HCT116 (cell line): ENCODE measurements at regions not wholly inside any gene's neighbourhood (a gene's known extent, or its start where the extent isn't known, plus 50 kb on each side); places are given as distances from the start of the nearest gene placed in this dataset.

Experiments
- ATAC-seq: fragments of 200-7000 bp; cut with Tn5 transposase; 2 replicates; pipeline ENCODE4 v1.9.1; 2020; ENCODE audit warnings: mild to moderate bottlenecking, moderate library complexity
- BruUV-seq: library from RNA; stranded (reverse); fragments of 400-500 nt; replicated peaks from 2 replicates; lab custom pipeline; 2021; lab: Mats Ljungman, UMichigan
- CTCF ChIA-PET: fragments of 300-600 bp; sonication (Branson Sonifier 250); formaldehyde crosslinking; loops from one replicate; lab custom pipeline; 2021; ENCODE audit warnings: antibody characterized with exemption; lab: Charles Lee
- POLR2A ChIA-PET: fragments of 300-600, 350-600 bp; sonication (Branson Sonifier 250); formaldehyde crosslinking; loops from one replicate; lab custom pipeline; 2021; ENCODE audit warnings: antibody characterized with exemption; lab: Charles Lee
- RAD21 ChIA-PET, 2 experiments: fragments of 300-600 bp; sonication (Branson Sonifier 250); formaldehyde crosslinking; loops; one replicate each; lab custom pipeline; 2023; ENCODE audit warnings: low total read pairs in 2 of 2; ENCODE audit not compliant: uncharacterized antibody in 2 of 2, unreplicated experiment in 2 of 2, low non-redundant PET in 1 of 2; lab: Charles Lee
- DNase-seq: peaks from one replicate; pipeline ENCODE4 v3.0.0-alpha.2; 2010; ENCODE audit warnings: low read depth, low spot score
- H2AFZ ChIP-seq: fragments of 200-600 bp; shearing (Covaris generic), sonication (generic); 2 replicates; pipeline ENCODE4 v1.6.1; 2017; ENCODE audit warnings: low read depth, mixed run types, mixed read lengths, antibody characterized with exemption, low read length; ENCODE audit not compliant: poor library complexity, severe bottlenecking
- H3K27ac ChIP-seq: 2 replicates; pipeline ENCODE4 v1.5.1; 2012; ENCODE audit warnings: low read depth, low read length
- H3K27me3 ChIP-seq: fragments of 200-600 bp; sonication (generic); 2 replicates; pipeline ENCODE4 v1.6.1; 2016; ENCODE audit warnings: mixed run types, low read length, mixed read lengths; ENCODE audit not compliant: insufficient read depth
- H3K36me3 ChIP-seq, 2 experiments: fragments of 200-500 bp in 1 of 2; fragments of 200-600 bp in 1 of 2; sonication (Bioruptor generic) in 1 of 2; sonication (generic) in 1 of 2; 2 replicates each; pipeline versions ENCODE4 v1.5.1 to v1.6.1; 2014 to 2016; ENCODE audit warnings: low read length in 2 of 2, inconsistent platforms in 1 of 2, mixed read lengths in 1 of 2, mixed run types in 1 of 2; ENCODE audit not compliant: insufficient read depth in 2 of 2, control insufficient read depth in 1 of 2
- H3K4me1 ChIP-seq, 2 experiments: fragments of 200-600 bp in 1 of 2; sonication (generic) in 1 of 2; 2 replicates each; pipeline versions ENCODE4 v1.5.1 to v1.6.1; 2012 to 2017; ENCODE audit warnings: low read length in 2 of 2, inconsistent platforms in 1 of 2, mild to moderate bottlenecking in 1 of 2, mixed read lengths in 1 of 2, mixed run types in 1 of 2, moderate library complexity in 1 of 2; ENCODE audit not compliant: insufficient read depth in 2 of 2, control insufficient read depth in 1 of 2
- H3K4me2 ChIP-seq: fragments of 200-600 bp; sonication (generic); 2 replicates; pipeline ENCODE4 v1.6.1; 2017; ENCODE audit warnings: mixed run types, low read length, mixed read lengths
- H3K4me3 ChIP-seq, 2 experiments: fragments of 200-600 bp in 1 of 2; sonication (generic) in 1 of 2; replicated peaks in 1 of 2; 2 replicates each; pipeline ENCODE4 v1.5.1; 2011 to 2016; ENCODE audit warnings: low read length in 2 of 2, control low read depth in 1 of 2, low read depth in 1 of 2, mild to moderate bottlenecking in 1 of 2, mixed read lengths in 1 of 2, mixed run types in 1 of 2
- H3K79me2 ChIP-seq: fragments of 200-600 bp; sonication (generic); 2 replicates; pipeline ENCODE4 v1.6.1; 2017; ENCODE audit warnings: mild to moderate bottlenecking, mixed run types, low read length, moderate library complexity, mixed read lengths; ENCODE audit not compliant: insufficient read depth
- H3K9ac ChIP-seq: fragments of 200-600 bp; sonication (generic); 2 replicates; pipeline ENCODE4 v1.6.1; 2016; ENCODE audit warnings: low read length, mixed read lengths
- H3K9me2 ChIP-seq: fragments of 200-600 bp; sonication (generic), shearing (Covaris generic); 2 replicates; pipeline ENCODE4 v1.6.1; 2017; ENCODE audit warnings: mixed run types, mild to moderate bottlenecking, moderate library complexity; ENCODE audit not compliant: insufficient read depth
- H3K9me3 ChIP-seq, 2 experiments: fragments of 200-500 bp in 1 of 2; fragments of 200-600 bp in 1 of 2; sonication (Bioruptor generic) in 1 of 2; sonication (generic) in 1 of 2; 2 replicates each; pipeline ENCODE4 v1.6.1; 2014 to 2017; ENCODE audit warnings: low read length in 2 of 2, mixed read lengths in 2 of 2, inconsistent platforms in 1 of 2, low read depth in 1 of 2, mild to moderate bottlenecking in 1 of 2, mixed run types in 1 of 2, moderate library complexity in 1 of 2; ENCODE audit not compliant: control insufficient read depth in 1 of 2, insufficient read depth in 1 of 2
- H4K20me1 ChIP-seq: fragments of 200-600 bp; sonication (generic), shearing (Covaris generic); 2 replicates; pipeline ENCODE4 v1.6.1; 2017; ENCODE audit warnings: mixed run types, mild to moderate bottlenecking, moderate library complexity; ENCODE audit not compliant: insufficient read depth
- CBX3 ChIP-seq: IDR thresholded peaks from 2 replicates; pipeline ENCODE4 v1.6.1; 2012; ENCODE audit warnings: low read depth
- EGR1 ChIP-seq: IDR thresholded peaks from 2 replicates; pipeline ENCODE4 v1.6.1; 2012; ENCODE audit warnings: low read depth
- ELF1 ChIP-seq: IDR thresholded peaks from 2 replicates; pipeline ENCODE4 v1.6.1; 2012; ENCODE audit warnings: low read depth, borderline replicate concordance
- EZH2 ChIP-seq: fragments of 200-600 bp; sonication (generic); IDR thresholded peaks from 2 replicates; pipeline ENCODE4 v1.6.1; 2017; ENCODE audit warnings: antibody characterized with exemption, mixed run types
- EZH2phosphoT487 ChIP-seq: fragments of 200-600 bp; IDR thresholded peaks from 2 replicates; pipeline ENCODE4 v1.6.1; 2018; ENCODE audit warnings: antibody characterized with exemption, borderline replicate concordance
- JUND ChIP-seq: IDR thresholded peaks from 2 replicates; pipeline ENCODE4 v1.6.1; 2012
- POLR2AphosphoS5 ChIP-seq: IDR thresholded peaks from 2 replicates; pipeline ENCODE4 v1.6.1; 2011; ENCODE audit warnings: mild to moderate bottlenecking, low read depth, low read length, moderate library complexity
- SIN3A ChIP-seq: IDR thresholded peaks from 2 replicates; pipeline ENCODE4 v1.6.1; 2012; ENCODE audit warnings: low read depth
- SP1 ChIP-seq: IDR thresholded peaks from 2 replicates; pipeline ENCODE4 v1.6.1; 2012; ENCODE audit warnings: low read depth
- SRF ChIP-seq: IDR thresholded peaks from 2 replicates; pipeline ENCODE4 v1.6.1; 2012; ENCODE audit warnings: low read depth
- YY1 ChIP-seq: IDR thresholded peaks from 2 replicates; pipeline ENCODE4 v1.6.1; 2011; ENCODE audit warnings: low read length, low read depth, moderate library complexity, mild to moderate bottlenecking; ENCODE audit not compliant: insufficient replicate concordance; ENCODE audit errors: extremely low read depth
- ZFX ChIP-seq: fragments of 450-650 bp; IDR thresholded peaks from 2 replicates; pipeline ENCODE4 v1.6.1; 2017
- intact Hi-C: fragments of 100-400 bp; cut with micrococcal nuclease; formaldehyde crosslinking; loops from 2 replicates; pipeline ENCODE4 v1.10.0; 2022
- TF ChIP-seq, protein P1 (sequence below): IDR thresholded peaks from 2 replicates; pipeline ENCODE4 v1.6.1; 2012
- TF ChIP-seq, protein P2 (sequence below): IDR thresholded peaks from 2 replicates; pipeline ENCODE4 v1.6.1; 2012
- TF ChIP-seq, protein P3 (sequence below): IDR thresholded peaks from 2 replicates; pipeline ENCODE4 v1.6.1; 2012; ENCODE audit warnings: low read depth
- TF ChIP-seq, protein P4 (sequence below), 3 experiments: fragments of 200-600 bp in 1 of 3; sonication (generic) in 1 of 3; IDR thresholded peaks in 2 of 3; conservative IDR thresholded peaks in 1 of 3; 2 replicates each; pipeline ENCODE4 v1.5.1; 2012 to 2017; ENCODE audit warnings: low read depth in 2 of 3, low read length in 2 of 3, antibody characterized with exemption in 1 of 3, borderline replicate concordance in 1 of 3, control low read depth in 1 of 3, mild to moderate bottlenecking in 1 of 3, mixed read lengths in 1 of 3, mixed run types in 1 of 3, moderate library complexity in 1 of 3; ENCODE audit not compliant: insufficient read depth in 1 of 3
- TF ChIP-seq, protein P5 (sequence below): IDR thresholded peaks from 2 replicates; pipeline ENCODE4 v1.6.1; 2011; ENCODE audit warnings: mild to moderate bottlenecking, low read length, moderate library complexity; ENCODE audit not compliant: insufficient replicate concordance; ENCODE audit errors: extremely low read depth

DNA sequence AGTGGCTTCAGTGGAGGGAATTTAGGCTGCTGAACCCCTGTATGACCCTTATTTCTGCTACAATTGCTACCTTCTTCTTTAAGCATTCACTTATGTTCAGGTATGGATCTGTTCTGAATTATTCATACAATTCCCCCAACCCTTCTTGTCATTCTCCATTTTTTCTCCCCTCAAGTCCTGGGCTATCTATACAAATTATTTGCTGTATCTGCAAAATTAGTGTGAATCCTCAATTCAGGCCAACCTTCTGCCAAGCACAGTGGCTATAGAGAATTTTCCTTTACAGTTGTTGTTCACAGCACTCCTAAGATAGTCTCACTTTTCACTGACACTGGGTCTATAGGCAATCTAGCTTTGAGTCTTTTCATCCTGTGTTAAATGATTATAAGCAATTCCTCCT is 119.2 kb upstream of the CNTN1 start:
- ChIA-PET POLR2A (no interaction called here), RAD21 (no interaction called here), CTCF (no interaction called here)
- ATAC-seq (no peak), DNase-seq (no peak)
- intact Hi-C loops = no loop called here
- Histone ChIP-seq H3K9ac (no peak overlapping the region), H3K9me2 (no peaks in the 10 kb centered on the region), H4K20me1 (no peaks in the 10 kb centered on the region), H3K79me2 (no peaks in the 10 kb centered on the region), H3K27me3 (no peaks in the 10 kb centered on the region), H3K4me2 (no peak overlapping the region), H3K27ac (no peak overlapping the region), H3K4me3 (no peak overlapping the region), H3K36me3 (no peaks in the 10 kb centered on the region), H3K4me1 (no peaks in the 10 kb centered on the region), H2AFZ (no peak overlapping the region), H3K9me3 (no peaks in the 10 kb centered on the region)
- TF ChIP-seq ZFX (no peak), SIN3A (no peak), EZH2 (no peak), EGR1 (no peak), SRF (no peak), CBX3 (no peak), YY1 (no peak), EZH2phosphoT487 (no peak), SP1 (no peak), ELF1 (no peak), POLR2AphosphoS5 (no peak), JUND (no peak)
- TF ChIP-seq, protein P1, sequence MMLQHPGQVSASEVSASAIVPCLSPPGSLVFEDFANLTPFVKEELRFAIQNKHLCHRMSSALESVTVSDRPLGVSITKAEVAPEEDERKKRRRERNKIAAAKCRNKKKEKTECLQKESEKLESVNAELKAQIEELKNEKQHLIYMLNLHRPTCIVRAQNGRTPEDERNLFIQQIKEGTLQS = no peak
- TF ChIP-seq, protein P2, sequence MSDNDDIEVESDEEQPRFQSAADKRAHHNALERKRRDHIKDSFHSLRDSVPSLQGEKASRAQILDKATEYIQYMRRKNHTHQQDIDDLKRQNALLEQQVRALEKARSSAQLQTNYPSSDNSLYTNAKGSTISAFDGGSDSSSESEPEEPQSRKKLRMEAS = no peak
- TF ChIP-seq, protein P3, sequence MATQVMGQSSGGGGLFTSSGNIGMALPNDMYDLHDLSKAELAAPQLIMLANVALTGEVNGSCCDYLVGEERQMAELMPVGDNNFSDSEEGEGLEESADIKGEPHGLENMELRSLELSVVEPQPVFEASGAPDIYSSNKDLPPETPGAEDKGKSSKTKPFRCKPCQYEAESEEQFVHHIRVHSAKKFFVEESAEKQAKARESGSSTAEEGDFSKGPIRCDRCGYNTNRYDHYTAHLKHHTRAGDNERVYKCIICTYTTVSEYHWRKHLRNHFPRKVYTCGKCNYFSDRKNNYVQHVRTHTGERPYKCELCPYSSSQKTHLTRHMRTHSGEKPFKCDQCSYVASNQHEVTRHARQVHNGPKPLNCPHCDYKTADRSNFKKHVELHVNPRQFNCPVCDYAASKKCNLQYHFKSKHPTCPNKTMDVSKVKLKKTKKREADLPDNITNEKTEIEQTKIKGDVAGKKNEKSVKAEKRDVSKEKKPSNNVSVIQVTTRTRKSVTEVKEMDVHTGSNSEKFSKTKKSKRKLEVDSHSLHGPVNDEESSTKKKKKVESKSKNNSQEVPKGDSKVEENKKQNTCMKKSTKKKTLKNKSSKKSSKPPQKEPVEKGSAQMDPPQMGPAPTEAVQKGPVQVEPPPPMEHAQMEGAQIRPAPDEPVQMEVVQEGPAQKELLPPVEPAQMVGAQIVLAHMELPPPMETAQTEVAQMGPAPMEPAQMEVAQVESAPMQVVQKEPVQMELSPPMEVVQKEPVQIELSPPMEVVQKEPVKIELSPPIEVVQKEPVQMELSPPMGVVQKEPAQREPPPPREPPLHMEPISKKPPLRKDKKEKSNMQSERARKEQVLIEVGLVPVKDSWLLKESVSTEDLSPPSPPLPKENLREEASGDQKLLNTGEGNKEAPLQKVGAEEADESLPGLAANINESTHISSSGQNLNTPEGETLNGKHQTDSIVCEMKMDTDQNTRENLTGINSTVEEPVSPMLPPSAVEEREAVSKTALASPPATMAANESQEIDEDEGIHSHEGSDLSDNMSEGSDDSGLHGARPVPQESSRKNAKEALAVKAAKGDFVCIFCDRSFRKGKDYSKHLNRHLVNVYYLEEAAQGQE = no peak
- TF ChIP-seq, protein P4, sequence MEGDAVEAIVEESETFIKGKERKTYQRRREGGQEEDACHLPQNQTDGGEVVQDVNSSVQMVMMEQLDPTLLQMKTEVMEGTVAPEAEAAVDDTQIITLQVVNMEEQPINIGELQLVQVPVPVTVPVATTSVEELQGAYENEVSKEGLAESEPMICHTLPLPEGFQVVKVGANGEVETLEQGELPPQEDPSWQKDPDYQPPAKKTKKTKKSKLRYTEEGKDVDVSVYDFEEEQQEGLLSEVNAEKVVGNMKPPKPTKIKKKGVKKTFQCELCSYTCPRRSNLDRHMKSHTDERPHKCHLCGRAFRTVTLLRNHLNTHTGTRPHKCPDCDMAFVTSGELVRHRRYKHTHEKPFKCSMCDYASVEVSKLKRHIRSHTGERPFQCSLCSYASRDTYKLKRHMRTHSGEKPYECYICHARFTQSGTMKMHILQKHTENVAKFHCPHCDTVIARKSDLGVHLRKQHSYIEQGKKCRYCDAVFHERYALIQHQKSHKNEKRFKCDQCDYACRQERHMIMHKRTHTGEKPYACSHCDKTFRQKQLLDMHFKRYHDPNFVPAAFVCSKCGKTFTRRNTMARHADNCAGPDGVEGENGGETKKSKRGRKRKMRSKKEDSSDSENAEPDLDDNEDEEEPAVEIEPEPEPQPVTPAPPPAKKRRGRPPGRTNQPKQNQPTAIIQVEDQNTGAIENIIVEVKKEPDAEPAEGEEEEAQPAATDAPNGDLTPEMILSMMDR (IDR thresholded peaks at IDR 0.05 in 2 of 3, conservative IDR thresholded peaks at IDR 0.05 in 1 of 3; ENCODE audit: borderline replicate concordance in 1 of 3, insufficient read depth in 1 of 3, low read depth in 2 of 3, low read length in 2 of 3) = no peak
- TF ChIP-seq, protein P5, sequence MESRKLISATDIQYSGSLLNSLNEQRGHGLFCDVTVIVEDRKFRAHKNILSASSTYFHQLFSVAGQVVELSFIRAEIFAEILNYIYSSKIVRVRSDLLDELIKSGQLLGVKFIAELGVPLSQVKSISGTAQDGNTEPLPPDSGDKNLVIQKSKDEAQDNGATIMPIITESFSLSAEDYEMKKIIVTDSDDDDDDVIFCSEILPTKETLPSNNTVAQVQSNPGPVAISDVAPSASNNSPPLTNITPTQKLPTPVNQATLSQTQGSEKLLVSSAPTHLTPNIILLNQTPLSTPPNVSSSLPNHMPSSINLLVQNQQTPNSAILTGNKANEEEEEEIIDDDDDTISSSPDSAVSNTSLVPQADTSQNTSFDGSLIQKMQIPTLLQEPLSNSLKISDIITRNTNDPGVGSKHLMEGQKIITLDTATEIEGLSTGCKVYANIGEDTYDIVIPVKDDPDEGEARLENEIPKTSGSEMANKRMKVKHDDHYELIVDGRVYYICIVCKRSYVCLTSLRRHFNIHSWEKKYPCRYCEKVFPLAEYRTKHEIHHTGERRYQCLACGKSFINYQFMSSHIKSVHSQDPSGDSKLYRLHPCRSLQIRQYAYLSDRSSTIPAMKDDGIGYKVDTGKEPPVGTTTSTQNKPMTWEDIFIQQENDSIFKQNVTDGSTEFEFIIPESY = no peak
- no TSS peak for BruUV-seq
